GM21526 (cell line): ENCODE measurements at regions not wholly inside any gene's neighbourhood (a gene's known extent, or its start where the extent isn't known, plus 50 kb on each side); places are given as distances from the start of the nearest gene placed in this dataset.

Experiments
- ATAC-seq: cut with Tn5 transposase; IDR thresholded peaks from one replicate; pipeline ENCODE4 v1.9.1; 2021; ENCODE audit warnings: moderate library complexity; ENCODE audit not compliant: unreplicated experiment, low FRiP score

DNA sequence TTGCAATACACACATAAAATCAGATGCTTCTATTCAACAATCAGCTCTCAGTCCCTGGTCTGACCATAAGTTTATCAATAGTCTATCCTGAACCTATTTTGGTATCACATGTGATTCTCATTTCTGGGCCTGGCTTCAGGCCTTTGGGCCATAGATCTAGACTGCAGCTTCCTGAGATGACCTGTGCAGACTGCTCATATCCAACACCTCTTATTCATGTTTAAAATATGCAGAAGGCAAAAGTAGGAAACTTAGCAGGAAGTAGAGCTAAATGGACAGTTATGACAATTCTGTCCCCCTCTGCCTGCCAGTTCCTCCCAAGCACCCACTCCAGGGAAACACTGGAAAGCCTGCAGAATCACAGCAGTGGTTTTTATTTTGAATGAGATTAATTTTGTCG is 53.3 kb downstream of the C7orf25 start:
- no peak for ATAC-seq

DNA sequence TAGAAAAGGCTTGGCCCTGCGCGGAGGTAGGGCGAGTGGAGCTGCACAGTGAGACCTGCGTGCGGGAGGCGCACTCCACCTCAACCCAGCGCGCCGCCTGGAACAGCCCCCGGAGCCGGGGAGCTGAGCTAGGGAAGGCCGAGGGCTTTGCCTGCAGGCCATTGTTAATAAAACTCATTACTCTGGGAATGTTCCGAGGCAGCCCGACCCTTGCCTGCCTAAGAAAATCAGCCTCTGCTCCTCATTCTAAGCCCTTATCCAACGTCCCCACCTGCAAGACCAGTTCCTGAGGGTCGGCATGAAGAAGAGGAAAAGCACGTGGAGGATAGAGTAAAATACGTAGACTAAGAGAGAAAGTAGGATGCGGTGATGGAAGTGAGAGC is 55.3 kb downstream of the C7orf25 start:
- no peak for ATAC-seq

DNA sequence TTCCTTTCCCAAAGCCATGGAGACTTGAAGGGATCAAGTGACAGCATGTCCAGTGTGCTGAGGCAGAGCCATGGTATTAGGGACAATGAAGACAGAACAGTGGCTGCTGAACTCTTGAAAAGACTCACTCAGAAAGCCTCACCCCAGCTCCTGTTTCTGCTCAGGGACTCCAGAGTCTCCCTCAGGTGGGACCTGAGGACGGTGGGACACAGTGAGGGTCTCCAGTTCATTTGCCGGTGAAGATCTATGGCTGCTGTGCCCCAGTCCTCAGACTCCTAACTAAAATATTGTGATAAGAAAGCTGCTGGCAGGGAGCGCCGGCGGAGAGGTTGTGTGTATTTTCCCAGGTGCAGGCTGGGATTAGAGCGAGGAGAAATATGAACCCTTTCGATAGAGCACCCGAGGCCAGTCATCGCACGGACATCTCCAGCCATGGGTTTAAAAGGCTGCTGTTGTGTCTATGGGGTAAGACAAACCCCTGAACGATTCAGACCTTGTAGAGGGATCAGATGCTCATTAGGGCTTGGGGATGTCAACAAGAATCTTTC is 57.2 kb downstream of the C7orf25 start:
- no peak for ATAC-seq

DNA sequence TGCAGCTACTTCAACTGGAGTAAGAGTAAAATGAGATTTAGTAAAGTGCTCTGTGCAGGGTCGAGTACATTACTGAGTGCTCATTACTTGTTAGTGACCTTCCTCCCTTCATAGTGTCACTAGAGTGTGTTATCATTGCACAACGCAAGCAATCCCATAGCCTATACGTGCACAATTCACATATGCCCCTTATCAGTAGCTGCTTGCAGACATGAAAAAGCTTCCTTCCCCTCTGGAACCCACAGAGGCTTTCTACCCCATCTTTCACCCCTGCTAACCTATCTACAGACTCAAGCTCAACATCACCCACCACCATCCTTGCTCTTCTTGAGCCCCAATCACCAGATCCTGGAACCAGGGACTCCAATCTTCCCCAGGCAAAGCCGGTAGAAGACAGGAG is 59.3 kb downstream of the C7orf25 start:
- ATAC-seq: no peak

DNA sequence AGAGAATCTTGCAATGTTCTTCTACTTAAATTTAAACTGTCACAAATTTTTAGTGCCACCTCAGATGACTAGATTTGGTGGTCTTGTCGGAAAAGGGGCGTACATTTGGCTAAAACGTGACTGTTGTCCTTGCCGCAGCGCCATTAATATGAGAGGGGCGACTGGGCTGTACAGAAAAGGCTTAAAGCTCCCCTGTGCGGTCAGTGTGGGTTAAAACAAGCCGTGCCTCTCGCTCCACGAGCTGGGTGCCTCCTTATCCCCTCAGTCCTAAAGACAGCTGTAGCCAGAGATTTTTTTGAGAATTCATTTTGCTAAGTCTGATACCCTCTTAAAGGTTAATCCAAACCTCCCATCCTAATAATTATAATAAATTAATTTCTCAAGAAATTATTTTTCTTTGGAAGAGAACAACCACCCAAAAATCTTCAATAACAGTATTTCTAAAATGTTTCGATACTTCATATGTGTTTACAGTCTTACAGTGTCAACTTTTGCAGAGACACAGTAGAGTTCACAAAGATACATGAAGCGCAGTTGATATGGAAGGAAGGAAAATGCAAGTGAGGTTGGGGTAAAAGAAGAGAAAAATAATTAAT is 68.6 kb downstream of the C7orf25 start:
- no peak for ATAC-seq

DNA sequence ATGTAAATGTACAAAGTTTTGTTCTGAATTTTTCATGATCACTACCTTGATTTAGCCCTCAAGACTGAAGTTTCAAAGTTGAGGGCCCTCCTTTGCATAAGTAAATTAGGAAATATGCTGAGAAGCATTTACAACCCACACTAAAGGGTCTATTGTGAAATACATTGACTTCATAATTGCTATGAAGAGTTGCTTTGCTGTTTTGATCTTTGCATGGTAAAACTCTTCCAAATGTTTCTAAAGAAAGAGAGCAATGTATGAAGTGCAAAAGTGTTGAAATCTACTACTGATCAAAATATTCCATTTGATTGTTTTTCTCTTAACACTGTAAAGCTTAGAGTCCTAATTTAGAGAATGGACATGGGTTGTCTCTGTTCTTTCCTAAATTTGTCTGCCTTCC is 77.2 kb downstream of the C7orf25 start:
- ATAC-seq: no peak

DNA sequence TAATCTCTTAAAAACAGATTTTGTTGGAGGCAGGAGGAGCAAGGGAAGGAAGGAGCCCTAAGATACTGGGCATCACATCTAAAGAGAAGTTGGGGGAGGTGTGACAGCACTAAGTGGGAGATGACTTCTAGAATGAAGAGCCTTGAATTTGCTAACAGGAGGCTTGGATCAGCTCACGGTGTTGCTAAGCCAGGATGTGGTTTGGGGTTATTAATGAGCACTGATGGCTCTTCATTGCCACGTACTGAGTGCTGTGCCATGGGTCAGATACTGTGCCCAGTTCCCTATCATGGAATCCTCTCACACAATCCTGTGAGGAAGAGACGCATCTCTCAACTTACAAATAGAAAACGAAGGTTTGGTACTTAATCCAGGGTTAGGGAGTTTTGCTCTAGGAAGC is 78.5 kb downstream of the C7orf25 start:
- ATAC-seq: no peak

DNA sequence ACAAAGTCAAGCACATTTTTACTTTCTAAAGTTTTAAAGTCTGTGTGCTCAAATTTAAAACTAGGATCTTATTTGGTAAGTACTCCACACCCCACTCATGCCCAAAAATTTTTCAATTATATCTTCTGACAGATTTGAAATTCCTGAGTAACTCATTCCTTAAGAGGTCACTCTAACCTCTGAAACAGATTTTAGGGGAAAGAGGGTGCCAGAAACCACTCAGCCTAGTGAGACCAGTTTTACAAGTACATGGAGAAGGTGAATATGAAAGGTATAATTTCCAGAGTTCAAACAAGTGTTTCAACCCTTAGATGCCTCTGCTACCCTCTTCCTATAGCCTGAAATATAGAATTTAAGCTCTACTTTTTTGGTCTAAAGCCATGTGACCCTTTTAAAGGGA is 79.2 kb downstream of the C7orf25 start:
- no peak for ATAC-seq

DNA sequence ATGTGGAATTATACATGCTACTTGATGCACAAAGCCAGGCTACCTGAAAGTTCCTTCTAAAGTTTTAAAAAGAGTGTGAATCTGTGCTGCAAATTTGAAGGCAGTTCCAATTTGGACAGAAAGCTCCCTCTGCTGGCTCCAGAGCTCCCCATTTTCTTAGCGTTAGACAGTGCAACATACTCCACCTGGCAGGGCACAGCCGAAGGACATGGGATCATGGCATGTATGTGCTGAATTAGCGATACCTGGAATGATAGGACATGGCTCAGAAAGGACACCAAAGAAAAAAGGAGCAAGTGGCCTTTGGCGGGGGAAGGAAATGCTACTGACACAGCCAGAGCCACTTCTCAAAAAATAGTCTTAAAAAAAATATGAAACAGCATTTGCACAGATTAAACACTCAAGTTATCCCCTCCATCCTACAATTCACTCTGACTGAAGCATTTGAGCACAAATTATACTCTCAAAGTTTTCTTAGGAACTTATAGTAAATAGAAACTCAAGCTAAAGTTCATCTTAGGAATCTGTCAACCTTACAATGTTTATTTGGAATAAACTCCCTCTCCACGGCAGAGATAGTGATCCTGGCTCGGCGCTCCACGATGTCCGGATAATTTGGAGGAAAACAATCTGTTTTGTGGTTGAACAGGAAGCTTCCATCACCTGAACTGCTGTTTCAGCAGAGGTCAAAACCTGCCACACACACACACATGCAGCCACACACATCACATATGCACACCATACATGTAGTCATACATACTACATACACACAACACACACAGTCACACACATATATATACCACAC is 80.0 kb downstream of the C7orf25 start:
- no peak for ATAC-seq

DNA sequence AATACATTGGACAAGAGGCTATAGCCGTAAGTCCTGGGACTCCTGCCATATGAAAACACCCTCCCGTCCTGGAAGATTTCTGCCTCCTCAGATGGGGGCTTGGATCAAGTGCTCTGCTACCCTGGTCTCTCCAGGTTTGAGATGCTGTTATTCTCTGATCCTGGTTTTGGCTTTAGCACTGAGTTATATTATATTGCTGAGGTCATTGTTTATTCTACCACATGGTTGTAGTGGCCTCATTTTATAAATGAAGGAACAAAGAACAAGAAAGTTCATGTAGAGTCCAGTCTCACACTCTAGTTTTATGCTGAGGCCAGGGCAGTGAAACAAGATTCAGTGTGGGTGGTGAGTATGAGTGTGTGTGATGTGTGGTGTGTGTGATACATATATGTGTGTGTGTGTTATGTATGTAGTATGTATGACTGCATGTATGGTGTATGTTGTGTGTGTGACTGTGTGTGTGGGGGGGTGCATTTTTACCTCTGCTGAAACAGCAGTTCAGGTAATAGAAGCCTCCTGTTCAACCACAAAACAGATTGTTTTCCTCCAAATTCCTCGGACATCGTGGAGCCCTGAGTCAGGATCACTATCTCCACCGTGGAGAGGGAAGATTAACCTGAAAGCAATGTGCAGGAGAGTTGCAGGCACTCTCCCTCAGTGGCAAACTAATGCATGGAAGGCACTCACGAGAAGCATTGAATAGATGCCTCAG is 80.7 kb downstream of the C7orf25 start:
- ATAC-seq: no peak

DNA sequence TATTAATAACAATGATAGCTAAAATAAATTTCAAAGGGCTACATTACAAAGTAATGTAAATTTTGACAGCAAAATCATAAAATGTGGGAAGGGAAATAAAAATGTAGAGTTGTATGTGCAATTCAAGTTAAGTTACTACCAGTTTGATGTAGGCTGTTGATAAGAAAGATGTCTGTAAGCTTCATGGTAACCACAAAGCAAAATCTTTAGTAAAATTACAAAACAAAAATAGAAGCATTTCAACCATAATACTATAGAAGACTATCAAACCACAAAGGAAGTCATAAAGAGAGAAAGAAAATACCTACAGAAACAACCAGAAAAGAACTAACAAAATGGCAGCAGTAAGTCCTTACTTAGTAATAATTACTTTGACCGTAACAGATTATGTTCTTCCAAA is 99.1 kb downstream of the C7orf25 start:
- ATAC-seq: no peak

DNA sequence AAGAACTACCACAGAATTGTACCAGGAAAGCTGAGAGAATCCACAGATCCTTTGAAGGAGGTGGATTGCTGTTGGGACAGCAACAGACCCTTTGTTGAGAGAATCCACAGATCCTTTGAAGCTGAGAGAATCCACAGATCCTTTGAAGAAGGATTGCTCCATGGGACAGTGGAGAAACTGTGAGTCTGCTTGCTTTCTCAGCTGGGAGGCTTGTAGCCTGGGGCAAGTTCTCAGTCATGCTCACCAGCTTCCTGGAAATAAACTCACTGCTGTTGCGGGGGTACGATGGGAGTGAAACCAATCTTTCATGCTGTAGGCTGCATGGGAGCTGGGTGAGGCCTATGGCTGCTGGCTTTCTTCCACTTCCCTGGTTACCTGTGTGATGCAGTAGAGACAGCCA is 106.3 kb downstream of the C7orf25 start:
- ATAC-seq: no peak

DNA sequence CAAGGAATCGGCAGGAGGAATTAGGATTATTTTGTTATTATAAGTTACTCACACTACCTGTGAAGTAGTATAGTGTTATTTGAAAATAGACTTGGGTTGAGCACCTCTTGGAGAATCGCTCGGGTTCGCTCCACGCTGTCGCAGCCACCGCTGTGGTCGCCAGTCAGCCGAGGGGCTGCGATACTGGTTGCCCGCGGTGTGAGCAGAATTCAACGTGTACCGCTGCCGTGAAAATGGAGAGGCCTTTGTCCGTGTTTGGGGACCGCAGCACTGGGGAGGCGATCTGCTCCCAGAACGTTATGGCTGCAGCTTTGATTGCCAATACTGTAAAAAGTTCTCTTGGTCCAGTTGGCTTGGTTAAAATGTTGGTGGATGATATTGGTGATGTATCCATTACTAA is 117.2 kb downstream of the C7orf25 start:
- no peak for ATAC-seq

DNA sequence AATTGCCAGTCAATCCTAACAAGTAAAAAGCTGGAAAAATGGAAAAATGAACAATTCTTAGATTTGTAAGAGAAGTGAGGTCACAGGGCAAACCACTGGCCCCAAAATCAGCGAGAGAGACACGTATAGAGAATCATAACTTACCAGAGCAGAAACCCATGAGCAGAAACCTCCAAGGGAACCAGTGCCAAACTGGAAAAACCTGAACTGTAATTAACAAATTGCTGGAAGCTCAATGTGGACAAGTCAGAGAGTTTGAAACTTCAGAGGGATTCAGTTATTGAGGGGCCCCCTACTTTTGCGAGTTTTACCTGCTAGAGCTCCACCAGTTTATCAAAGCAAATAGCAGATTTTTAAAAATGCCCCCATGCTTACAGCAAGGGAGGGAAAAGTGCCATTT is 119.0 kb downstream of the C7orf25 start:
- no peak for ATAC-seq

DNA sequence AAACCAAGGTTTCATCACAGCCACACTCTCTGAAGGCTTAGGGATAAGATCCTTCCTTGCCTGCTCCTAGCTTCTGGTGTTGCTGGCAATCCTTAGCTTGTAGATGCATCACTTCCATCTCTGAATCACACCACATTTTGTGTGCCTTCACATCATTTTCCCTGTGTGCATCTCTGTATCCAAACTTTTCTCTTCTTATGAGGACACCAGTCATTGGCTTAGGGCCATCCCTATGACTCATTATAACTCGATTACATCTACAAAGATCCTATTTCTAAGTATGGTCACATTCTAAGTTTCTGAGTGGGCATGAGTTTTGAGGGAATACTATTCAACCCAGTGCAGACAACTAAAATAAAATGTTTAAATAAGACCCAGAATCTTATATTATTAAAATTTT is 121.7 kb downstream of the C7orf25 start:
- no peak for ATAC-seq

DNA sequence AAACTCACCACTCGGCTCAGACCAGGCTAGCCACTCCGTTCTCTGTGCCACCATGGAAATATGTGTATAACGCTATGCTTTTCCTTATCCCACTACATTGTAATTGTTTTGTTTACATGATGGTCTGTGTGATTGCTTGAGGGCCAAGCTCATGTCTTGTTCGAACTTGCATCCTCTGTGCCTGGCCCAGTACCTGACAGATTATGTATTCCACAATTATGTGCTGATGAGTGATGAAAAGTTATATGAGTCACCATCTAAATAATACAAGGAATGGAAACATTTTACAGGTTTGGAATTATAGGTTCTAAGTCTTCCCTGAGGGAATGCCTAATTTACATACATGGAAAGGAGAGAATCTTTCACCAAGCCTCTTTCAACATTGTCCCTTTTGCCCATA is 137.4 kb downstream of the C7orf25 start:
- ATAC-seq: no peak

DNA sequence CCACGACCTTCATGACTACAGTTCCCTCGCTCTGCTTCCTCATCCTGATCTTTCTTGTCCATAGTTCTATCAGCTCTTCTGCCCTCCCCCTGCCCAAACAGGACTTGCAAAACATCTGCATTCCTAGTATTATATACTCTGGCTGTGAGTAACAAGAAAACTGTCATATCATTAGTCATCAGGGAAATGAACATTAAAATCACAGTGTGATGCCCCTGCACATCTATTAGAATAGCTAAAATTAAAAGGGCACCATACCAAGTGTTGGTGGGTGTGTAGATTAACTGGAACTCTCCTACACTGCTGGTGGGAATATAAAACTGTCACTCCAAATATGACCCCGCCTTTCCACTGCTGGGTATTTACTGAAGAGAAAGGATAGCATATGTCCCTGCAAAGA is 141.8 kb downstream of the C7orf25 start:
- ATAC-seq: no peak

DNA sequence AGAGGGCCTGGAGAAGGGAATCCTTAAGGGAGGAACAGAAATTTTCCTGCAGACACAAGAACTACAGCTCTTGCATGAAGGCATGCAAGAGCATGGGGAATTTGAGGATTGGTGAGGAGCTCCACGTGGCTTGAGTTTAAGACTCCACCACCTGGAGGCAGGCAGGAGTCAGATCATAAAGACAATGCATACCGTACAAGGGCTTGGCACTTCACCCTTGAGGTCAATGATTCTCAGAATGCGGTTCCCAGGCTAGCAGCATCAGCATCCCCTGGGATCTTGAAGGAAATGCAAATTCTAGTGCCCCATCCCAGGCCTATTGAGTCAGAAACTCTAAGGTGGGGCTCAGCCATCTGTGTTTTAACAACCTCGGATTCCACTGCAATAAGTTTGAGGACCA is 143.8 kb downstream of the C7orf25 start:
- no peak for ATAC-seq

DNA sequence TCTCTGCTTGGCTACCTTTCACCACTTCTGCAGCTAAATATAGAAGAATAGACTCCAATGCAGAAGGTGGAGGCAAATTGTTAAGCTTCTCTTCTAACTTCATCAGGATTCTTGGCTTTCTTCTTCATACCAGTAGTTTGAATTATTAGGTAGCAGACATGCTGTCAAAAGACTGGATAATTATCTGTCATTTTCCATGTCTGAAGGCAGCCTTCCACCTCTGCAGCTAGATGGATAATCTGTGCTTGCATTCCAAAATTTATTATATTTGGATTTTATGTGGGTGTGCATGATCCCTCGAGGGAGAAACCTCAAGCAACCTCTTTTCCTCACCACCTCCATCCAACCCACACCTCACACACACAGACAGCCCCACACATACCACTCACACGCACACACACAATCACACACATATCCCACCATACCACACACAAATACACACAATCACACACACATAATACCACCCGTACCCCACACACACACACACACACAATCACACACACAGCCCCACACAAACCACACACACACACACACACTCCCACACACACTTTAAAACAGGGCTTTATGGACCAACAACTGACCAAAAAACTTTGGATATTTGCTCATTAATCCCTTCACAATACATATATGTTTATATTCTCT is 145.0 kb downstream of the C7orf25 start:
- ATAC-seq: no peak

DNA sequence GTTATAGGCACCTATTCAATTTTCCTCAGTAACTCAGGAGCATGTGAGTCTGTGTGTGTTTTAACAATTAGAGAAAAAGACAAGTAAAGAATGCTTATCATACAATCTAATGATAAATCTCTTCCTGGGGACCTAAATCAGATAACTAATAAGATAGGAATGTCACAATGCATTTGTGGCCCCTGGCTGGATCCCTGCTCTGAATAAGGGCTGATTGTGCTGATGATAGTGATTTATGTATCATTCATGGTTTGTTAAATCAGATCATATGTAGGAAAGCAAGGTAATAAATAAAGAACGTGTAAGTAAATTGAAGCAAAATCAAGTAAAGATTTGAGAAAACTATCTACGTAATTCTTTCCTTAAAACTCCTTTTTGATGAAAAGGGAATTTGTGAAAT is 145.9 kb downstream of the C7orf25 start:
- no peak for ATAC-seq

DNA sequence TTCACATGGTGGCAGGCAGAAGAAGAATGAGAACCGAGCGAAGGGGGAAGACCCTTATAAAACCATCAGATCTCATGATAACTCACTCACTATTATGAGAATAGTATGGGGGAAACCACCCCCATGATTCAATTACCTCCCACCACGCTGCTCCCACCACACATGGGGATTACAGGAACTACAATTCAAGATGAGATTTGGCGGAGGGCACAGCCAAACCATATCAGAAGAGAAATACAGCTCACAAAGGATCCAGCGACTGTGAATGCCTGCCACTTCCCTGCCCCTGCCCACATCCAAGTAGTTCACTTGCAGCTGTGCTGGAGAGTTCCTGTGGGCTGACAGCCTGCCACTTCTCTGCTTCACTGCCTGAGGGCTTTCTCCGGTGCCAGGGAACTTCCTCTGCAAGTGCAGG is 148.7 kb downstream of the C7orf25 start:
- ATAC-seq: no peak
